Stimulated activated CD8-positive, alpha-beta memory T cell treated with anti-CD3 and anti-CD28 coated beads, Interleukin-15, amount 100 ng/mL, for 1 hour (primary cell): ENCODE measurements at regions not wholly inside any gene's neighbourhood (a gene's known extent, or its start where the extent isn't known, plus 50 kb on each side); places are given as distances from the start of the nearest gene placed in this dataset.

ENCODE experiments used
- DNase-seq: peaks from one replicate; pipeline ENCODE4 v3.0.0-alpha.2; 2020; ENCODE audit warnings: low read depth

DNA sequence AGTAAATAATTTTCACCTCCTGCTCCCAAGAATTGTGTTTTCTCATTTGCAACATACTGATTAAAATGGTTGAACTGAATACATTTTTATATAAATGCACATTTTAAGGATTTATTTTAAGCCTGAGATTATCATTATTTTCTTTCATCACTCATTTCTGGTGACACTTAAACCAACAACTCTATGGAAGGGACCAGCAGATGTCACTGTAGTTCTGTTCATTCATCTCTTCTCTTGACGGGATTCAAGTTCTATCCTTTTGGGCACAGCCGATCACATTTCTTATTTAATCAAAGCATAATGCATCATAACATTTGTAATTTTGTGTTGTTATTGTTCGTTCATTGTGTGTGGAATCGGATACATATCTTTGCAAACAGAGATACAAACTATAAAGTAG is 417.9 kb downstream of the HRH4 start:
- no peak for DNase-seq

GRCh38 chr18:24885276-24885675 is 424.8 kb downstream of the HRH4 start:
- DNase-seq = no peak

DNA sequence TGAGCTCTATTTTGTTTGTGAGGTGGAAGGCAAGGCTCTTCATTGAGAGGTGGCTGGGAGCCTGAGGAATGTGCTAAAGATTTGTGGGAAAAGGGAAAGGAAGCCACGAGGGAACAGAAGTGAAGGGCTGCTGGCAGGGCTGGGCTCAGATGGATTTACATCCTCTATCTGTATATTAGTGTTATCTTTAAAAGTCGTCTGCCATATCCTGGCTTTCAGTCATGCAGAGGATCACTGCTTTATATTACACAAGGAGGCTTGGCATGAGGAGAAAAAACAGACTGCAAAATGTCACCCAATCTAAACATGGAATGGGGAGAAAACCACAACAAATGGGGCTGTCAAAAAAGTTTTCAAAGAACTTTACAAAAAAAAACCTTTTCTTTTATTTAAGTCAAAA is 434.4 kb downstream of the HRH4 start:
- DNase-seq = no peak

GRCh38 chr18:24897461-24897860 is 437.0 kb downstream of the HRH4 start:
- DNase-seq = no peak

- no peak for DNase-seq
Measured at GRCh38 chr18:24910221-24910620, 441.7 kb downstream of the ZNF521 start.

DNA sequence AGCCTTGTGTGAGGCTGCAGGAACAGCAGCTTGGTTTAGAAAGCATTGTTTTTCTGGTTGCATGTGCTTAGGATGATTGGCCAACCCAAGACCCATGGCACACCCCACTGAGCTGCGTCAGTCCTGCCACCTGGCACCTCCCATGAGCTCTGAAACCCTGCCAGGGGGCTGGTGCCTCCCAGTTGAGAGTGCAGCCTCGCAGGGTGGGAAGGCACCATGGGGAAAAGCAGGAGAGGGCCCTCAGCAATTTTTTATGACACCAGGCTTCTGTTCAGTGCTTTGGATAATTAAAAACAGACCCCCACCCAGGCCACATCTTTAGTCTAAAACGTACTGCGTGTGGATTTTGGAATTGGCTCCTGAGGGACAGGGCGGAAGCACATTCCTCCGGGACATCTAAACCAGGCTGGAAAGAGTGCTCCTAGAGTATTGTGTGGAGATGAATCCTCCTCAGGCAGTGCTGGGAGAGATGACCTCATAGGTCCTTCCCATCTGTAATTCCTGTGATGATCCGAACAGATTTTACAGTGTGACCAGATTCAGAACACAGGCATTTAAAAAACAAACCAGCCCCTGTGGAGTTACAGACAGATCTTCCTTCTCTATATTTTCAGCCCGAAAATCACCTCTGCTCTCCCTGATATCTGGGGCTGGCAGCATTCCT is 438.3 kb downstream of the ZNF521 start:
- DNase-seq = no peak

- DNase-seq = no peak
Measured at GRCh38 chr18:24914171-24914525, 437.8 kb downstream of the ZNF521 start.

DNA sequence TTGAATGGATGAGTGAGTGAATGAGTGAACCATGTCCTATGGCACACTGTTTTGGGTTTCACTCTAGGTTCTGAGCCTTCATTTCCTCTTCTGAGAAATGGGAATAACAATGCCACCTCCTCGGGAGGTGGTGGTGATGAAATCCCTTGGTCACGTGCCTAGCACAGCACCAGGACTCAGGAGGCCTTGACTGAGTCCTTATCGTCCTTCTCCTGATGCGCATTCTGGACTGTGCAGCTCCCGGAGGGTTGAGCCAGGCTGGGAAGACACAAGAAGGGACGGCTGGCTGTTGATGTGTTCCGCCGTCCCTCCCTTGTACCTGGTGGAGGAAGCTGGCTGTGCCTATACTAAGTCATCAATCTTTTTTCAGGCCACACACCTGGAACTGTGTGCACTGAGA is 437.3 kb downstream of the ZNF521 start:
- DNase-seq = no peak

- no peak for DNase-seq
Measured at GRCh38 chr18:24915547-24915946, 436.4 kb downstream of the ZNF521 start.

- no peak for DNase-seq
Measured at GRCh38 chr18:24917767-24918166, 434.2 kb downstream of the ZNF521 start.

- DNase-seq = no peak
Measured at GRCh38 chr18:24918257-24918656, 433.7 kb downstream of the ZNF521 start.

DNA sequence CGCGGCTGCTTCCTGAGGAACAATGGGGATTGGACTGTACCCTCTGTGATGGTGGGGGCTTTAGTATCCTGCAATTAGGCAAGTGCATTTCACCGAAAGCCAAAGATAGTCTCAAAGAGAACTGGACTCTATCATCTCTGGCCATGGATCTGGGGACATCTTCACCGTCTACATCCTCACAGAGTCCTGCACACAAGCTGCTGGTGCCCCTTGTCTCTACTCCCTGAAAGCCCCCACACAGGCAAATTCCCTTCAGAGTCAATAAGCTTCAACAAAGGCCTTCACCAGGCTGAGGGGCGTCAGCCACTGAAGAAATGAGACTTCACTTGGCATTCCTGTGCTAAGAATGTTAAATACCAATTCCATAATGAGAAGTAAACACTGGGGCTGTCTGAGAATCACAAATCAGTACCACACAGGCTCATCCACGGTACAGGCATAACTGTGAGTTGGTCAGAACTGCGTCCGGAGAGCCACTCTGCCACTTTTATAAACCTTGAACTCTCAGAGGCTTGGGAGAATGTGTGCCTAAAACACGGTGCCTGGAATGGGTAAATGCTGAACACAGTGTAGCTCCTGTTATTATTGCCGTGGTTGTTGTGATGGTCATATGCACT is 432.7 kb downstream of the ZNF521 start:
- no peak for DNase-seq

- DNase-seq = no peak
Measured at GRCh38 chr18:24922491-24922890, 429.5 kb downstream of the ZNF521 start.

DNA sequence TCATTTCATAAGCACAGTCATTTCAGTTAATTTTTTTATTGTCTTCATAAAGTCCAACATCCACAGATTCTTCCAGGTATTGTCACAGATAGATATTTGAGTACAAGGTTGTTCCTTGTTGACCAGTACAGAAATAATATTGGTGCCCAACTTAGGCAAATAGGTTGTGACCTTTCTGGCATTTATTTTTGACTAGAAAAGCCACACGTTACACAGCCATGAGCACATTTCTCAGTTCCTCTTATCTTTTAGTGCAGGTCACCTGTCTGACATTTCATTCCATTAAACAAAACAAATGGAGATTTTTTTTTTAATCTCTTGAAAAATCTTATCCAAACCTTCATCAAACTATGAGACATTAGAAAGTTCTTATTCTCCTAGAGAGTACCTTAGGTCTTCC is 428.8 kb downstream of the ZNF521 start:
- no peak for DNase-seq

- DNase-seq = no peak
Measured at GRCh38 chr18:24924066-24924716, 427.8 kb downstream of the ZNF521 start.

DNA sequence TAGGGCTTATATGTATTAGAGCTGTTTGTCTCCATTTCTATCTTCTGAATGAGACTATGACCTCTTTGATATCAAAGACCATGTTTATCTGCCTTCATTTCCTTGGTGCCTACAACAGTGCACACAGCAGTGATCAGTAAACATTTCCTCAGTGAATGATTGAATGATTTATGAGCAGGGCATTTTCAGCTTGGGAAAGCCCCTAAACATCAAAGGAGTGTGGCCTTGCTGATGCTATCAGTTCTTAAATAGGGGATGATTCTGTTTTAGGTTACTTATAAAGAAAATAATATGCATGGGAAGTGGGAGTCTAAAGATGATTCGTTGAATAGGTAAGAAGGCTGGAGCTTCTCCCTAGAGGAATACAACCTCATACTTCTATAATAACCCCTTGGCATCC is 425.3 kb downstream of the ZNF521 start:
- no peak for DNase-seq

GRCh38 chr18:24928301-24928878 is 423.6 kb downstream of the ZNF521 start:
- DNase-seq = no peak

- no peak for DNase-seq
Measured at GRCh38 chr18:24930478-24930877, 421.5 kb downstream of the ZNF521 start.

GRCh38 chr18:24930971-24931370 is 421.0 kb downstream of the ZNF521 start:
- DNase-seq = no peak

- DNase-seq = no peak
Measured at GRCh38 chr18:24933345-24933744, 418.6 kb downstream of the ZNF521 start.

DNA sequence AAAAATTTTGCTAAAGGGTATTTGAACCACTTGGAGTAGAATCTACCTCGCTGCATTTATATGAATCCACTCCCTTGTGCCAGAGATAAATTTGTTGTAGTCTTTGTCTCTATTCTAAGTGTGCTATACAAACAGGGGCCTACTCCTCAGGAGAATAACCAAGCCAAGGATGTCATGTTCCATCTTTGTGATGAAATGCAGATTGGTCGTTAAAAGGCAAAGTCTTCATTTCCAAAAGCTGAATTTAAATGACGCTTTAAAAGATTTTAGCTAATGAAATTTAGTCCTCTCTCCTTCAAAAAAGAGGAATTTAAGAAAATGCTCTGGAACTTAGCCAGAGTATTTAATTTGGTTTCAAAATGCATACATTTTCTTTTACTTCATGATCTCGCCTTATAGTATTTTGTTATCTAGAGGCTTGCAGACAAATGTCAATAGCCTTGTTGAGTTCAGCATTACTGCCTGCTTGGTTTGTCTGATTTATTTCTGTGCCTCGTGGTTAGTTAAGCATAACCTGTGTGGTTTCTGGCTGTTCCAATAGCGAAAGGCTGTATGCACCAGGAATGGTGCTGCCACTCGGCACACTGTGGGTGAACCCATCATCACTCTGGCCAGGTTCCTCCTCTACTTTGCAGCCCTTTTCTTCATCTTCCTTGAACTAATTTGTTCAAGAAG is 417.6 kb downstream of the ZNF521 start:
- no peak for DNase-seq

DNA sequence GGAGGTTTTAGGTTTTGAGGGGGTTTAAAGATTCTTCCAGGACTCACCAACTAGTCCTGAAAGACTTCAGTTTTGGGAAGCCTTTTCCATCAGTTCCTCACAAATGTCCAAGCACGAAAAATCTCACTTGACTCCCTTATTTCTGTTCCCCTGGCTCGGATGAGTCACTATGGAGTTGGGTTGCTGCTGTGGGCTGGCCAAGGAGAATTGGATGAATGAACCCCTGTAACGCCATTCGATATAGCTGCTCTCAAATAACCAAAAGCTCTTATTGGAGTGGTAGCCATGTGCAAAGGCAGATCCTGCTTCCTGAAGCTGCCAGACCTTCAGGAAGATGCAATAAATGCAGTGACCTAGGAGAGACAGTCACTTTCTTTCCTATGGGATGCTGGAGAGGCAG is 417.0 kb downstream of the ZNF521 start:
- DNase-seq = no peak

GRCh38 chr18:24935896-24936295 is 416.1 kb downstream of the ZNF521 start:
- DNase-seq = no peak
